ENCODE measurements at regions not wholly inside any gene's neighbourhood (a gene's known extent, or its start where the extent isn't known, plus 50 kb on each side); places are given as distances from the start of the nearest gene placed in this dataset.

DNA sequence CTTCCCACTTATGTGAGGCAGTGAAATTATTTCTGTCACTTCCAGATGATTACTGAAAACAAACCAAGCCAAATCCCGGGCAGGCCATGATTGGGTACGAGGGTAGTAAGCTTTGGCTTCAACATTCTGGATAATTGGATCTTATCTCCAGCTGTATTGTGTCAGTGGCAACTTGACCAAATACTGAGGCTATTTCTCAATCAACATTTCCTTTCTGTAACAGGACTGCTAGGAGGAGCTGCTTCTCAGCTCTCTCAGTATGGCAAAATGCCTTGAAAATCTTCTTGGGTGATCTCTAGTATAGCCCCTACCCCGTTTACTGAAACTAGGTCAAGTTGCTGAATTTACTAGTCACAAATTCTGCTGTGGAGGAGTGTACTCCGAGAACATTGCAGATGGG, 169.3 kb upstream of the FRMPD4 start:
- H3K27ac ChIP-seq: no peak overlapping the region
- TF ChIP-seq, protein P1, sequence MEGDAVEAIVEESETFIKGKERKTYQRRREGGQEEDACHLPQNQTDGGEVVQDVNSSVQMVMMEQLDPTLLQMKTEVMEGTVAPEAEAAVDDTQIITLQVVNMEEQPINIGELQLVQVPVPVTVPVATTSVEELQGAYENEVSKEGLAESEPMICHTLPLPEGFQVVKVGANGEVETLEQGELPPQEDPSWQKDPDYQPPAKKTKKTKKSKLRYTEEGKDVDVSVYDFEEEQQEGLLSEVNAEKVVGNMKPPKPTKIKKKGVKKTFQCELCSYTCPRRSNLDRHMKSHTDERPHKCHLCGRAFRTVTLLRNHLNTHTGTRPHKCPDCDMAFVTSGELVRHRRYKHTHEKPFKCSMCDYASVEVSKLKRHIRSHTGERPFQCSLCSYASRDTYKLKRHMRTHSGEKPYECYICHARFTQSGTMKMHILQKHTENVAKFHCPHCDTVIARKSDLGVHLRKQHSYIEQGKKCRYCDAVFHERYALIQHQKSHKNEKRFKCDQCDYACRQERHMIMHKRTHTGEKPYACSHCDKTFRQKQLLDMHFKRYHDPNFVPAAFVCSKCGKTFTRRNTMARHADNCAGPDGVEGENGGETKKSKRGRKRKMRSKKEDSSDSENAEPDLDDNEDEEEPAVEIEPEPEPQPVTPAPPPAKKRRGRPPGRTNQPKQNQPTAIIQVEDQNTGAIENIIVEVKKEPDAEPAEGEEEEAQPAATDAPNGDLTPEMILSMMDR (IDR thresholded peaks at IDR 0.05): no peak
- no peak for TF ChIP-seq ZFX (IDR thresholded peaks at IDR 0.05; ENCODE audit: borderline replicate concordance)

- TF ChIP-seq ZFX (IDR thresholded peaks at IDR 0.05; ENCODE audit: borderline replicate concordance): no peak
- TF ChIP-seq, protein P1 (IDR thresholded peaks at IDR 0.05): no peak
- no peak overlapping the region for H3K27ac ChIP-seq
These were observed 167.5 kb upstream of the FRMPD4 start for GRCh38 chrX:11970578-11971359.

- no peak overlapping the region for H3K27ac ChIP-seq
- TF ChIP-seq ZFX (IDR thresholded peaks at IDR 0.05; ENCODE audit: borderline replicate concordance): no peak
- TF ChIP-seq, protein P1 (IDR thresholded peaks at IDR 0.05): no peak
These were observed 161.6 kb upstream of the FRMPD4 start for GRCh38 chrX:11976663-11977062.

DNA sequence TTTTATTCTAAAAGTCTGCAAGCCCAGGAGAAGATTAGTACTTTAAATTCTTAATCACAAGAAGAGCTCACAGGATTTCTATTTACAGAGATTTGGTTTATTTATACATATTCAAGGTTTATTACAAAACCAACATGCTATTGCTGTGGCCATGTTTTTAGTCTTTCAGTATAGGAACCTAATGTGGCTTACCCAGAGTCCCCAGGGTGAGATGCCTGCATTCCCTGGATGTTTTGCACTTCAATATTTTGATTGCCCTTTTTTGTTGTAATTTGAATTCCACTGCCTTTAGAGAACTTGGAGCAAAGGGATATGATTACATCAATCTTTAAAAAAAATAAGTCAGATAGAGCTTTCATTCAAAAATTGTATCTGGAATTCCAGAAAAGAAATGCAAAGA, 146.0 kb upstream of the FRMPD4 start:
- TF ChIP-seq, protein P1 (IDR thresholded peaks at IDR 0.05): no peak
- TF ChIP-seq ZFX (IDR thresholded peaks at IDR 0.05; ENCODE audit: borderline replicate concordance): no peak
- no peak overlapping the region for H3K27ac ChIP-seq

DNA sequence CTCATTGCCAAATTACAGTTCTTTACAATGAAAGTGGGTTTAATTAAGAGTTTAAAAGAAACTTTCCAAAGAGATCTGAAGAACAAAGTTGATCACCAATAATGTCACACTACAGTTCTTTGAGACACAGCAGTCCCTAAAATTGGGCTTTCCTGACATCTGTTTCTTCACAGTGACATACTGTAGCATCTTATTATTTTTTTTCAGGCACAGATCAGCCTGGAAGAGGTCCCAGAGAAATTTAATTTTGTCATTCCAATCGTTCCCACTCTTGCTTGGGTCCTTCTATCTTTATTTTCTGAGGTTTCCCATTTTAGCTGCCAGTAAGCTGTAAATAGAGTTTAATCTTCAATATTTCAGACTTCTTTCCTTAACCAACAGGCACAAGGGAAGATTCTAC, 143.1 kb upstream of the FRMPD4 start:
- no peak for TF ChIP-seq ZFX (IDR thresholded peaks at IDR 0.05; ENCODE audit: borderline replicate concordance)
- TF ChIP-seq, protein P1 (IDR thresholded peaks at IDR 0.05): no peak
- no peak overlapping the region for H3K27ac ChIP-seq

DNA sequence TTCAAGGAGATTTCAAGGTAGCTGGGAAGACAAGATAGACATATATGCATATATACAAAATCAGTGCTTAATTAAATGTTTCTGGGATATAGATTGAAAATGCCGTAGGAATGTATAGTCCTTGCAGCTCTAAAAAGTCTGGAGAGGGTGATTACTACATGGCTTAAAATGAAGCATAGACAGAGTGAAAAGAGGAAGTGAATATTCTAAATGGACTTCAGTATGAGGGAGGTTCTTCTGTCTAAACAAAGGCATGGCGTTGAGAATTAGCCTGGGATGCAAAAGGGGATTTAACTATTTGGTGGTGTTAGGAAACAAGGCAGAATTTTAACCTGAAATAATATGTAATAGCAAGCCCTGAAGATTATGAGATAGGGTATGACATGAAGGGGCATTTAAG, 141.5 kb upstream of the FRMPD4 start:
- H3K27ac ChIP-seq: no peak overlapping the region
- TF ChIP-seq, protein P1 (IDR thresholded peaks at IDR 0.05): no peak
- no peak for TF ChIP-seq ZFX (IDR thresholded peaks at IDR 0.05; ENCODE audit: borderline replicate concordance)

GRCh38 chrX:11998944-11999343, 139.3 kb upstream of the FRMPD4 start:
- TF ChIP-seq, protein P1 (IDR thresholded peaks at IDR 0.05): no peak
- TF ChIP-seq ZFX (IDR thresholded peaks at IDR 0.05; ENCODE audit: borderline replicate concordance): no peak
- H3K27ac ChIP-seq: no peak overlapping the region
